ENCODE measurements at regions not wholly inside any gene's neighbourhood (a gene's known extent, or its start where the extent isn't known, plus 50 kb on each side); places are given as distances from the start of the nearest gene placed in this dataset.

DNA sequence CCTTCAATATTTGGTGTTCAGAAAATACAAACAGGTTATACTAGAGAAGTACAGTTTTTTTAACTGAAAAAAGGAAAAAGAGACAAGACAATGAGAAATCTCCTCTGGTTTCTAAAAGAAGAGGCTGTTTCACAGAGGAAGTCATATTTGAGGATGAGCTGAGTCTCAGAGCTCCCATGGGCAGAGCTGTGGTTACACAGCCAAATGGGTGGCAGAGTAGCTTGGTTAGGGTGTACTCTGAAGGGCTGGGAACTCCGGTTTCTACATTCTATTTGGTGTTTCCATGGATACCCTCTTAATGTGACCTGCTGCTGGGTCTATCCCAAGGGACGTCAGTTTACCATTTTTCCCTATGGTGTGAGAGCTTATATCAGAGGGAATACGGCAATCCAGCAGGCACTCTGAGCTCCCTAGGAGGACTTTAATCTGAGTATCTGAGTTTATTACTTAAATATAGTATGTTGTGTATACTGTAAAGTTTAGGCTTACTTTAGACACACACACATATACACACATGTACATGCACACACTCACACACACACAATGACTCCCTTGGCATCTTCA lies 74.2 kb downstream of the CYRIA start:
- WGBS, 2 donors, result 79 to 80% methylated on average over 3 of the region's 3 CpGs
- no peaks in the 10 kb centered on the region for H3K36me3 ChIP-seq
- TF ChIP-seq, protein P1, sequence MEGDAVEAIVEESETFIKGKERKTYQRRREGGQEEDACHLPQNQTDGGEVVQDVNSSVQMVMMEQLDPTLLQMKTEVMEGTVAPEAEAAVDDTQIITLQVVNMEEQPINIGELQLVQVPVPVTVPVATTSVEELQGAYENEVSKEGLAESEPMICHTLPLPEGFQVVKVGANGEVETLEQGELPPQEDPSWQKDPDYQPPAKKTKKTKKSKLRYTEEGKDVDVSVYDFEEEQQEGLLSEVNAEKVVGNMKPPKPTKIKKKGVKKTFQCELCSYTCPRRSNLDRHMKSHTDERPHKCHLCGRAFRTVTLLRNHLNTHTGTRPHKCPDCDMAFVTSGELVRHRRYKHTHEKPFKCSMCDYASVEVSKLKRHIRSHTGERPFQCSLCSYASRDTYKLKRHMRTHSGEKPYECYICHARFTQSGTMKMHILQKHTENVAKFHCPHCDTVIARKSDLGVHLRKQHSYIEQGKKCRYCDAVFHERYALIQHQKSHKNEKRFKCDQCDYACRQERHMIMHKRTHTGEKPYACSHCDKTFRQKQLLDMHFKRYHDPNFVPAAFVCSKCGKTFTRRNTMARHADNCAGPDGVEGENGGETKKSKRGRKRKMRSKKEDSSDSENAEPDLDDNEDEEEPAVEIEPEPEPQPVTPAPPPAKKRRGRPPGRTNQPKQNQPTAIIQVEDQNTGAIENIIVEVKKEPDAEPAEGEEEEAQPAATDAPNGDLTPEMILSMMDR (IDR thresholded peaks at IDR 0.05), result no peak
- TF ChIP-seq POLR2A (IDR thresholded peaks at IDR 0.05), result no peak
- no peaks in the 10 kb centered on the region for H3K9me3 ChIP-seq
- H3K27me3 ChIP-seq, result no peaks in the 10 kb centered on the region
- no peak overlapping the region for H3K27ac ChIP-seq
- no peak overlapping the region for H3K4me3 ChIP-seq (replicated peaks in 1 of 3)
- peaks cover 12 to 15% of the 10 kb centered on the region in 2 donors for H3K4me1 ChIP-seq
- intact Hi-C loops (cut with DNase I), result no loop called here
- DNase-seq, result no peak

DNA sequence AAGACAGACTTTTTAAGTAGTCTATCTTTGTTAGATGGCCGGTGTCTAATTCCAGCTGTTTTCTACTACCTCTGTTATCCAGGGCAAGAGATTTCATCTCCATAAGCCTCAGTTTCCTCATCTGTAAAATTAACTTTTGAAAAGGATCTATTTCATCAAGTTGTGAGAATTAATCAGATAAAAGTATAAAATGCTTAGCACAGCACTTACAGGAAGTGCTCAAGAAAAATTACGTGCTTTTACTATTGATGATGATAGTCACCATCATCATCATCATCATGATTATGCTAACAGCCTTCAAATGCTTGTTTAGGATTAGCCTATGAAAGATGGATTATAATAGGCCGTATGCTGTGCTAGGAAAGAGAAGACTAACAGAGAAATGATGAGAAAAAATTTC lies 76.2 kb downstream of the CYRIA start:
- WGBS, 2 donors, result 88 to 95% methylated on average over 3 of the region's 3 CpGs
- intact Hi-C loops (cut with DNase I), result no loop called here
- no peaks in the 10 kb centered on the region for H3K36me3 ChIP-seq

DNA sequence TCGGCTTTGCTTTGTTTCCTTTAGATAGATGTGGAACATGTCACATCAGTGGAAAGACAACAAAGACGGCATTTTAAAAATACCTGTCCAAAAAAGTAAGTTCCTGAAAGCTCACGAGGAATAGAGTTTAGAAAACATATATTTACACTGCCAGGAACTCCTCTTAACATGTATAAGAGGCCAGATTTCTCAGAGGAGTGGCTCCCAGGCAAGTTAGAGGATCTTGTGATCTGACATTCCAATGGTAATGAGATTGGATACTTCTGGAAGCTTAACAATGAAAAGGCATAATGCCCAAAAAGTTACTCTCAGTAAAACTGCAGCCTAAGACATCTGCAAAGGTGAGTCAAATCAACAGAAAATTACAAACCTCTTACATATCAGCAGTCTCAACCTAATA lies 77.1 kb downstream of the CYRIA start:
- WGBS, 2 donors, result 60 to 64% methylated on average over 3 of the region's 3 CpGs
- no peaks in the 10 kb centered on the region for H3K27me3 ChIP-seq
- peak overlapping the region; percentile 33 to 60 (median 52) for H3K27ac ChIP-seq
- no peaks in the 10 kb centered on the region for H3K36me3 ChIP-seq
- no peak overlapping the region for H3K4me3 ChIP-seq (replicated peaks in 1 of 3)
- DNase-seq, result no peak
- no peaks in the 10 kb centered on the region for H3K9me3 ChIP-seq
- intact Hi-C loops (cut with DNase I), result no loop called here
- TF ChIP-seq, protein P1 (IDR thresholded peaks at IDR 0.05), result no peak
- no peak for TF ChIP-seq POLR2A (IDR thresholded peaks at IDR 0.05)
- peaks cover 12 to 23% of the 10 kb centered on the region in 2 donors for H3K4me1 ChIP-seq

More for the DNA sequence above, 76.2 kb downstream of the CYRIA start:
- Histone ChIP-seq H3K27ac (peak overlapping the region in 2 of 3 donors; percentile 52 to 60), H3K4me3 (replicated peaks in 1 of 3) (no peak overlapping the region), H3K27me3 (no peaks in the 10 kb centered on the region), H3K9me3 (no peaks in the 10 kb centered on the region), H3K4me1 (peaks cover 12 to 23% of the 10 kb centered on the region in 2 donors)
- DNase-seq, result no peak
- TF ChIP-seq POLR2A (IDR thresholded peaks at IDR 0.05), result no peak
- TF ChIP-seq, protein P1 (IDR thresholded peaks at IDR 0.05), result no peak

DNA sequence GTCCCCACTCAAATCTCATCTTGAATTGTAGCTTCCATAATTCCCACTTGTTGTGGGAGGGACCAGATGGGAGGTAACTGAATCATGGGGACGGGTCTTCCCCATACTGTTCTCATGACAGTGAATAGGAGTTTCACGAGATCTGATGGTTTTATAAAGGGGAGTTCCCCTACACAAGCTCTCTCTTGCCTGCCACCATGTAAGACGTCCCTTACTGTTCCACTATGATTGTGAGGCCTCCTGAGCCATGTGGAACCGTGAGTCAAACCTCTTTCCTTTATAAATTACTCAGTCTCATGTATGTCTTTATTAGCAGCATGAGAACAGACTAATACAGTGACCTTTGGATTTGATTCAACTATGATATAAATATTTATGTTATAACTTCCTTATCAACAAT lies 78.0 kb downstream of the CYRIA start:
- TF ChIP-seq, protein P1 (IDR thresholded peaks at IDR 0.05), result no peak
- TF ChIP-seq POLR2A (IDR thresholded peaks at IDR 0.05), result no peak
- Histone ChIP-seq H3K4me1 (peaks cover 12 to 23% of the 10 kb centered on the region in 2 donors), H3K36me3 (no peaks in the 10 kb centered on the region), H3K27me3 (no peaks in the 10 kb centered on the region), H3K9me3 (no peaks in the 10 kb centered on the region), H3K4me3 (replicated peaks in 1 of 3) (no peak overlapping the region), H3K27ac (no peak overlapping the region)
- intact Hi-C loops (cut with DNase I), result no loop called here
- WGBS, 2 donors, result 90 to 92% methylated on average over 4 of the region's 4 CpGs
- no peak for DNase-seq

DNA sequence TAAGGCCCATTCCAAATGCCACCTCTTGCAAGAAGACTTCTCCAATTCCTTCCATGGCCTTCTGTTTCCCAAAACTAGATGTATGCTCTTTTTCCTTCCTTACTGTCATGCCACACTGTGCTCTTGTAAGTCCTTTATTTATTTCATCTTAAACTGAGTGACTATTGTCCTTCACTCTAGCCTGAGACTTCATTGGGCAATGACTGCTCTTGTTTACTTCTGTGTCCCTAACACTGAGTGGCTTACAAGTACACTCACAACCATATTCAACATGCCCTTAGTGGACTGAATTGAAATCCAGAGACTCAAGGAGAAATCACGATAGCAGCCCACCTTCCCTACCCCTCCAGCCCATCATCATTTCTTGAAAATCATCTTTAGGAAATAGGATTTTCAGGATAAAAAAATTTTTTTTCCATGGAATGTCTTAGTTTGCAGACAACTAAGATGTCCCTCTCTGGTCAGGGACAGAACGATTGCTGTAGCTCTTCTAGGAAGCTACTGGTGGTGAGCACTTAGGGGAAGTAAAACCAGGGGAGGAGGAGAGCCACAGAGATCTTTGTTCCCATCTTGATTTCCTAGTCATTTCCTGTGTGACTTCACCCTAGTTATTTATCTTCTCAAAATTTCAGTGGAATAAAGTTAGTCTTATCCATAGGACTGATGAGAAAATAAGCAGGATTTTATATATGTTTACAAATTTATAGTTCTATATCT lies 80.7 kb downstream of the CYRIA start:
- H3K4me3 ChIP-seq (replicated peaks in 1 of 3), result no peak overlapping the region
- no peaks in the 10 kb centered on the region for H3K9me3 ChIP-seq
- no peak for DNase-seq
- no peaks in the 10 kb centered on the region for H3K36me3 ChIP-seq
- TF ChIP-seq, protein P1 (IDR thresholded peaks at IDR 0.05), result no peak
- no peak for TF ChIP-seq POLR2A (IDR thresholded peaks at IDR 0.05)
- peaks cover 12 to 23% of the 10 kb centered on the region in 2 donors for H3K4me1 ChIP-seq
- 72 to 76% methylated on average over 2 of the region's 2 CpGs for WGBS, 2 donors
- H3K27me3 ChIP-seq, result no peaks in the 10 kb centered on the region
- peak overlapping the region in 1 of 3 donors; percentile 20 for H3K27ac ChIP-seq
- intact Hi-C loops (cut with DNase I), result no loop called here

Data from thyroid gland (tissue), 4 donors.